MG63 (cell line): ENCODE measurements at regions not wholly inside any gene's neighbourhood (a gene's known extent, or its start where the extent isn't known, plus 50 kb on each side); places are given as distances from the start of the nearest gene placed in this dataset.
"Not testable (repeated sequence)": the region's sequence is repeated elsewhere in the genome, so short reads cannot be mapped to it uniquely, and the experiment has no call there.

Source experiments
- DNase-seq: peaks from one replicate; pipeline ENCODE4 v3.0.0-alpha.2; 2020
- H3K27me3 ChIP-seq: fragments of 250-450 bp; sonication (Bioruptor Pico); 2 replicates; pipeline ENCODE4 v1.5.1; 2020; ENCODE audit warnings: mild to moderate bottlenecking, moderate library complexity
- H3K36me3 ChIP-seq: fragments of 250-450 bp; sonication (Bioruptor Pico); 2 replicates; pipeline ENCODE4 v1.5.1; 2020; ENCODE audit warnings: mild to moderate bottlenecking, moderate library complexity
- H3K4me3 ChIP-seq: fragments of 250-450 bp; sonication (Bioruptor Pico); 2 replicates; pipeline ENCODE4 v1.5.1; 2020; ENCODE audit warnings: mild to moderate bottlenecking, moderate library complexity
- H3K9me3 ChIP-seq: fragments of 250-450 bp; sonication (Bioruptor Pico); 2 replicates; pipeline ENCODE4 v1.5.1; 2020; ENCODE audit warnings: mild to moderate bottlenecking, moderate library complexity

- DNase-seq, result peak; percentile 72
- H3K27me3 ChIP-seq, result no peaks in the 10 kb centered on the region
- no peak overlapping the region for H3K4me3 ChIP-seq
- no peaks in the 10 kb centered on the region for H3K36me3 ChIP-seq
- H3K9me3 ChIP-seq, result no peaks in the 10 kb centered on the region
Measured at GRCh38 chrY:7729318-7730011, 817.9 kb upstream of the AMELY start.

GRCh38 chrY:7728935-7729317 is 817.4 kb upstream of the AMELY start:
- DNase-seq, result no peak
- Histone ChIP-seq H3K4me3 (no peak overlapping the region), H3K27me3 (no peaks in the 10 kb centered on the region), H3K9me3 (no peaks in the 10 kb centered on the region), H3K36me3 (no peaks in the 10 kb centered on the region)

- Histone ChIP-seq H3K4me3 (no peak overlapping the region), H3K27me3 (no peaks in the 10 kb centered on the region), H3K36me3 (no peaks in the 10 kb centered on the region), H3K9me3 (no peaks in the 10 kb centered on the region)
- no peak for DNase-seq
Measured at GRCh38 chrY:7725791-7726460, 814.4 kb upstream of the AMELY start.

- no peak for DNase-seq
- Histone ChIP-seq H3K4me3 (no peak overlapping the region), H3K9me3 (no peaks in the 10 kb centered on the region), H3K27me3 (no peaks in the 10 kb centered on the region), H3K36me3 (no peaks in the 10 kb centered on the region)
Measured at GRCh38 chrY:7723991-7724632, 812.6 kb upstream of the AMELY start.

GRCh38 chrY:7723127-7723526 is 811.6 kb upstream of the AMELY start:
- no peak overlapping the region for H3K4me3 ChIP-seq
- H3K36me3 ChIP-seq, result no peaks in the 10 kb centered on the region
- no peaks in the 10 kb centered on the region for H3K9me3 ChIP-seq
- DNase-seq, result no peak
- H3K27me3 ChIP-seq, result no peaks in the 10 kb centered on the region

- Histone ChIP-seq H3K36me3 (no peaks in the 10 kb centered on the region), H3K9me3 (no peaks in the 10 kb centered on the region), H3K27me3 (no peaks in the 10 kb centered on the region), H3K4me3 (no peak overlapping the region)
- no peak for DNase-seq
Measured at GRCh38 chrY:7722566-7722965, 811.0 kb upstream of the AMELY start.

- DNase-seq, result no peak
- Histone ChIP-seq H3K9me3 (no peaks in the 10 kb centered on the region), H3K4me3 (no peak overlapping the region), H3K36me3 (no peaks in the 10 kb centered on the region), H3K27me3 (no peaks in the 10 kb centered on the region)
Measured at GRCh38 chrY:7720974-7721373, 809.4 kb upstream of the AMELY start.

GRCh38 chrY:7719271-7719670 is 807.7 kb upstream of the AMELY start:
- Histone ChIP-seq H3K9me3 (no peaks in the 10 kb centered on the region), H3K36me3 (no peaks in the 10 kb centered on the region), H3K27me3 (no peaks in the 10 kb centered on the region), H3K4me3 (no peak overlapping the region)
- DNase-seq, result peak; percentile 72

- Histone ChIP-seq H3K4me3 (no peak overlapping the region), H3K9me3 (no peaks in the 10 kb centered on the region), H3K27me3 (no peaks in the 10 kb centered on the region), H3K36me3 (no peaks in the 10 kb centered on the region)
- no peak for DNase-seq
Measured at GRCh38 chrY:7718626-7719025, 807.1 kb upstream of the AMELY start.

- Histone ChIP-seq H3K9me3 (no peaks in the 10 kb centered on the region), H3K36me3 (no peaks in the 10 kb centered on the region), H3K27me3 (no peaks in the 10 kb centered on the region), H3K4me3 (no peak overlapping the region)
- DNase-seq, result no peak
Measured at GRCh38 chrY:7718126-7718525, 806.6 kb upstream of the AMELY start.

GRCh38 chrY:7714426-7714825 is 802.9 kb upstream of the AMELY start:
- Histone ChIP-seq H3K4me3 (no peak overlapping the region), H3K36me3 (no peaks in the 10 kb centered on the region), H3K27me3 (no peaks in the 10 kb centered on the region), H3K9me3 (no peaks in the 10 kb centered on the region)
- DNase-seq, result peak; percentile 51

- DNase-seq, H3K27me3 ChIP-seq, H3K9me3 ChIP-seq, H3K4me3 ChIP-seq, H3K36me3 ChIP-seq: not testable (repeated sequence)
Measured at GRCh38 chrY:7713738-7714137, 802.2 kb upstream of the AMELY start.

GRCh38 chrY:7712289-7712688 is 800.7 kb upstream of the AMELY start:
- DNase-seq, result peak; percentile 31
- Histone ChIP-seq H3K4me3 (no peak overlapping the region), H3K9me3 (no peaks in the 10 kb centered on the region), H3K36me3 (no peaks in the 10 kb centered on the region), H3K27me3 (no peaks in the 10 kb centered on the region)

GRCh38 chrY:7703578-7704140 is 792.1 kb upstream of the AMELY start:
- no peaks in the 10 kb centered on the region for H3K36me3 ChIP-seq
- no peak overlapping the region for H3K4me3 ChIP-seq
- no peaks in the 10 kb centered on the region for H3K27me3 ChIP-seq
- DNase-seq, result no peak
- H3K9me3 ChIP-seq, result no peaks in the 10 kb centered on the region

GRCh38 chrY:7702481-7702880 is 790.9 kb upstream of the AMELY start:
- no peak overlapping the region for H3K4me3 ChIP-seq
- no peaks in the 10 kb centered on the region for H3K27me3 ChIP-seq
- H3K9me3 ChIP-seq, result no peaks in the 10 kb centered on the region
- H3K36me3 ChIP-seq, result no peaks in the 10 kb centered on the region
- DNase-seq, result no peak

GRCh38 chrY:7701676-7702075 is 790.1 kb upstream of the AMELY start:
- no peak overlapping the region for H3K4me3 ChIP-seq
- DNase-seq, result no peak
- H3K36me3 ChIP-seq, result no peaks in the 10 kb centered on the region
- H3K9me3 ChIP-seq, result no peaks in the 10 kb centered on the region
- H3K27me3 ChIP-seq, result no peaks in the 10 kb centered on the region

- Histone ChIP-seq H3K4me3 (no peak overlapping the region), H3K36me3 (no peaks in the 10 kb centered on the region), H3K9me3 (no peaks in the 10 kb centered on the region), H3K27me3 (no peaks in the 10 kb centered on the region)
- no peak for DNase-seq
Measured at GRCh38 chrY:7697506-7697905, 786.0 kb upstream of the AMELY start.

GRCh38 chrY:7692701-7693100 is 781.1 kb upstream of the AMELY start:
- no peaks in the 10 kb centered on the region for H3K9me3 ChIP-seq
- H3K36me3 ChIP-seq, result no peaks in the 10 kb centered on the region
- no peak for DNase-seq
- H3K27me3 ChIP-seq, result no peaks in the 10 kb centered on the region
- no peak overlapping the region for H3K4me3 ChIP-seq
